H1 (cell line): ENCODE measurements at regions not wholly inside any gene's neighbourhood (a gene's known extent, or its start where the extent isn't known, plus 50 kb on each side); places are given as distances from the start of the nearest gene placed in this dataset.

Experiments
- POU5F1 ChIP-seq: IDR thresholded peaks from 2 replicates; pipeline ENCODE4 v1.6.1; 2011; ENCODE audit warnings: low read depth, mild to moderate bottlenecking, low read length, moderate library complexity
- RFX5 ChIP-seq: IDR thresholded peaks from 2 replicates; pipeline ENCODE4 v1.6.1; 2011; ENCODE audit warnings: low read depth, low read length, improper control_type of control experiment, borderline replicate concordance

GRCh38 chr19:20318616-20319015 is 151.6 kb downstream of the ZNF486 start (continued):
- TF ChIP-seq POU5F1 (no peak), RFX5 (no peak)
